NCI-H69 (cell line): ENCODE measurements at regions not wholly inside any gene's neighbourhood (a gene's known extent, or its start where the extent isn't known, plus 50 kb on each side); places are given as distances from the start of the nearest gene placed in this dataset.
A peak's percentile ranks its signal among the peaks of the same experiment; 100 is the strongest.
"Not testable (repeated sequence)": the region's sequence is repeated elsewhere in the genome, so short reads cannot be mapped to it uniquely, and the experiment has no call there.

Source experiments
- DNase-seq: peaks from one replicate; lab custom pipeline; 2025; lab: John Stamatoyannopoulos, UW

- peak; percentile 90 for DNase-seq
Measured at GRCh38 chr14:77985211-77985615, 185.0 kb upstream of the NRXN3 start.

- DNase-seq, result no peak
Measured at GRCh38 chr14:77986773-77987172, 183.4 kb upstream of the NRXN3 start.

GRCh38 chr14:77988096-77988870 is 181.9 kb upstream of the NRXN3 start:
- no peak for DNase-seq

GRCh38 chr14:77988970-77989369 is 181.2 kb upstream of the NRXN3 start:
- no peak for DNase-seq

- DNase-seq, result no peak
Measured at GRCh38 chr14:77989441-77989991, 180.7 kb upstream of the NRXN3 start.

GRCh38 chr14:77990337-77990736 is 179.8 kb upstream of the NRXN3 start:
- DNase-seq, result peak; percentile 73

- DNase-seq, result peak; percentile 53
Measured at GRCh38 chr14:77991128-77991772, 178.9 kb upstream of the NRXN3 start.

GRCh38 chr14:78005325-78005724 is 164.8 kb upstream of the NRXN3 start:
- peak; percentile 74 for DNase-seq

- no peak for DNase-seq
Measured at GRCh38 chr14:78007160-78007559, 163.0 kb upstream of the NRXN3 start.

- DNase-seq, result peak; percentile 19
Measured at GRCh38 chr14:78010688-78011087, 159.5 kb upstream of the NRXN3 start.

- not testable (repeated sequence) for DNase-seq
Measured at GRCh38 chr14:78013911-78014310, 156.3 kb upstream of the NRXN3 start.

GRCh38 chr14:78016532-78016931 is 153.6 kb upstream of the NRXN3 start:
- no peak for DNase-seq

- DNase-seq, result no peak
Measured at GRCh38 chr14:78018283-78018682, 151.9 kb upstream of the NRXN3 start.

GRCh38 chr14:78022059-78022458 is 148.1 kb upstream of the NRXN3 start:
- DNase-seq, result peak; percentile 94

GRCh38 chr14:78023112-78023511 is 147.1 kb upstream of the NRXN3 start:
- DNase-seq, result no peak

- peak; percentile 54 for DNase-seq
Measured at GRCh38 chr14:78028471-78028870, 141.7 kb upstream of the NRXN3 start.

- peak; percentile 98 for DNase-seq
Measured at GRCh38 chr14:78029601-78030372, 140.4 kb upstream of the NRXN3 start.

GRCh38 chr14:78043349-78043748 is 126.8 kb upstream of the NRXN3 start:
- no peak for DNase-seq

GRCh38 chr14:78048120-78048519 is 122.1 kb upstream of the NRXN3 start:
- DNase-seq, result no peak

GRCh38 chr14:78056890-78057289 is 113.3 kb upstream of the NRXN3 start:
- DNase-seq, result not testable (repeated sequence)

- no peak for DNase-seq
Measured at GRCh38 chr14:78070344-78070743, 99.8 kb upstream of the NRXN3 start.

- DNase-seq, result peak; percentile 17
Measured at GRCh38 chr14:78071016-78071549, 99.1 kb upstream of the NRXN3 start.
